ENCODE measurements at regions not wholly inside any gene's neighbourhood (a gene's known extent, or its start where the extent isn't known, plus 50 kb on each side); places are given as distances from the start of the nearest gene placed in this dataset.

GRCh38 chr5:123943151-123943550 lies 431.2 kb downstream of the CSNK1G3 start (continued):
- no peak for TF ChIP-seq ZNF687 (CRISPR knock-in tag; IDR thresholded peaks at IDR 0.05)
- TF ChIP-seq SMARCE1 (IDR thresholded peaks at IDR 0.05; ENCODE audit: borderline replicate concordance) = no peak
- no peak for TF ChIP-seq TCF12 (IDR thresholded peaks at IDR 0.05)
- TF ChIP-seq TCF12 (CRISPR knock-in tag; IDR thresholded peaks at IDR 0.05) = no peak
- TF ChIP-seq BCLAF1 (IDR thresholded peaks at IDR 0.05) = no peak
- TF ChIP-seq FOXA1 (IDR thresholded peaks at IDR 0.05) = no peak
- no peak for TF ChIP-seq FOXA1 (CRISPR knock-in tag; IDR thresholded peaks at IDR 0.05)

- Histone ChIP-seq H3K27me3 (ENCODE audit: control insufficient read depth in 1 of 2, insufficient read depth in 2 of 2, low read length in 2 of 2) (no peaks in the 10 kb centered on the region), H3K9me3 (ENCODE audit: low read length) (peaks cover 6% of the 10 kb centered on the region), H3K27ac (ENCODE audit: extremely low read length, insufficient read depth, low read length) (no peak overlapping the region), H3K9ac (ENCODE audit: insufficient read depth, low read depth, low read length) (no peak overlapping the region), H3K4me3 (replicated peaks in 1 of 3; ENCODE audit: insufficient read depth in 1 of 3, low read depth in 2 of 3, low read length in 3 of 3) (no peak overlapping the region), H3K4me1 (ENCODE audit: insufficient read depth, low read length) (no peaks in the 10 kb centered on the region), H3K36me3 (replicated peaks in 1 of 2; ENCODE audit: control insufficient read depth in 1 of 2, insufficient read depth in 2 of 2, low read length in 2 of 2) (no peaks in the 10 kb centered on the region), H4K20me1 (ENCODE audit: insufficient read depth, low read length) (no peaks in the 10 kb centered on the region), H3K4me2 (ENCODE audit: low read depth, low read length) (no peak overlapping the region), H3K79me2 (ENCODE audit: insufficient read depth, low read length) (no peaks in the 10 kb centered on the region), H2AFZ (ENCODE audit: low read length) (no peak overlapping the region)
- DNase-seq (ENCODE audit: low spot score) = no peak
- ChIA-PET CTCF (ENCODE audit: low intra/inter-chr PET ratio, low total read pairs) (no interaction called here), POLR2A (no interaction called here)
- intact Hi-C loops (cut with micrococcal nuclease; ENCODE audit: unreplicated experiment) (no loop called here), in situ Hi-C loops (cut with HindIII; ENCODE audit: extremely low pct_ligation_motif_present, low pct_unique_long_range_greater_than_20kb) (no loop called here)
- FAIRE-seq = no peak
- no TSS peak for BruUV-seq (replicated peaks)
- no peak for ATAC-seq
- TF ChIP-seq NR3C1 (CRISPR knock-in tag; IDR thresholded peaks at IDR 0.05) (no peak), KLF6 (CRISPR knock-in tag; IDR thresholded peaks at IDR 0.05) (no peak), ZNF770 (CRISPR knock-in tag; IDR thresholded peaks at IDR 0.05) (no peak), WIZ (CRISPR knock-in tag; IDR thresholded peaks at IDR 0.05) (no peak), THAP7 (CRISPR knock-in tag; IDR thresholded peaks at IDR 0.05) (no peak), ZNF749 (CRISPR knock-in tag; IDR thresholded peaks at IDR 0.05; ENCODE audit: borderline replicate concordance) (no peak), NFKBIZ (CRISPR knock-in tag; IDR thresholded peaks at IDR 0.05) (no peak), LBX2 (CRISPR knock-in tag; IDR thresholded peaks at IDR 0.05; ENCODE audit: borderline replicate concordance) (no peak), CCAR2 (optimal IDR thresholded peaks at IDR 0.05; ENCODE audit: low read depth, low read length) (no peak)
These were observed 428.4 kb downstream of the CSNK1G3 start for GRCh38 chr5:123940416-123940815.
